ENCODE measurements at regions not wholly inside any gene's neighbourhood (a gene's known extent, or its start where the extent isn't known, plus 50 kb on each side); places are given as distances from the start of the nearest gene placed in this dataset.

- no peak overlapping the region for H3K9ac ChIP-seq
- no peak overlapping the region for H3K4me2 ChIP-seq (ENCODE audit: low read length)
- no peaks in the 10 kb centered on the region for H3K79me2 ChIP-seq
- no peak for TF ChIP-seq CTCF (IDR thresholded peaks at IDR 0.05)
- no peak overlapping the region for H3K4me3 ChIP-seq (ENCODE audit: low read depth, low read length)
- H3K9me3 ChIP-seq (ENCODE audit: control insufficient read depth, low read length), result no peaks in the 10 kb centered on the region
- no peaks in the 10 kb centered on the region for H3K27me3 ChIP-seq (ENCODE audit: control insufficient read depth, insufficient read depth, low read length)
- peaks cover 5% of the 10 kb centered on the region for H3K4me1 ChIP-seq
- H2AFZ ChIP-seq, result no peak overlapping the region
- no peaks in the 10 kb centered on the region for H3K36me3 ChIP-seq (ENCODE audit: control insufficient read depth, insufficient read depth, low read length)
- H3K27ac ChIP-seq, result no peak overlapping the region
Measured at GRCh38 chr5:54736003-54736797, 218.6 kb downstream of the SNX18 start.

- peaks cover 3% of the 10 kb centered on the region for H3K4me1 ChIP-seq
- no peaks in the 10 kb centered on the region for H3K79me2 ChIP-seq
- H3K4me3 ChIP-seq (ENCODE audit: low read depth, low read length), result no peak overlapping the region
- H3K4me2 ChIP-seq (ENCODE audit: low read length), result no peak overlapping the region
- no peaks in the 10 kb centered on the region for H3K27me3 ChIP-seq (ENCODE audit: control insufficient read depth, insufficient read depth, low read length)
- no peak overlapping the region for H3K9ac ChIP-seq
- no peaks in the 10 kb centered on the region for H3K9me3 ChIP-seq (ENCODE audit: control insufficient read depth, low read length)
- TF ChIP-seq CTCF (IDR thresholded peaks at IDR 0.05), result no peak
- no peak overlapping the region for H3K27ac ChIP-seq
- no peaks in the 10 kb centered on the region for H3K36me3 ChIP-seq (ENCODE audit: control insufficient read depth, insufficient read depth, low read length)
- H2AFZ ChIP-seq, result no peak overlapping the region
Measured at GRCh38 chr5:54733101-54733500, 215.5 kb downstream of the SNX18 start.

GRCh38 chr5:54732108-54732507 is 214.5 kb downstream of the SNX18 start:
- Histone ChIP-seq H3K27ac (no peak overlapping the region), H3K4me3 (ENCODE audit: low read depth, low read length) (no peak overlapping the region), H3K9me3 (ENCODE audit: control insufficient read depth, low read length) (no peaks in the 10 kb centered on the region), H3K4me2 (ENCODE audit: low read length) (no peak overlapping the region), H3K4me1 (peaks cover 3% of the 10 kb centered on the region), H3K27me3 (ENCODE audit: control insufficient read depth, insufficient read depth, low read length) (no peaks in the 10 kb centered on the region), H3K36me3 (ENCODE audit: control insufficient read depth, insufficient read depth, low read length) (no peaks in the 10 kb centered on the region), H3K9ac (no peak overlapping the region), H3K79me2 (no peaks in the 10 kb centered on the region), H2AFZ (no peak overlapping the region)
- no peak for TF ChIP-seq CTCF (IDR thresholded peaks at IDR 0.05)

- H3K27ac ChIP-seq, result no peak overlapping the region
- H3K36me3 ChIP-seq (ENCODE audit: control insufficient read depth, insufficient read depth, low read length), result no peaks in the 10 kb centered on the region
- no peak overlapping the region for H3K4me2 ChIP-seq (ENCODE audit: low read length)
- H3K79me2 ChIP-seq, result no peaks in the 10 kb centered on the region
- peaks cover 3% of the 10 kb centered on the region for H3K4me1 ChIP-seq
- no peaks in the 10 kb centered on the region for H3K27me3 ChIP-seq (ENCODE audit: control insufficient read depth, insufficient read depth, low read length)
- no peaks in the 10 kb centered on the region for H3K9me3 ChIP-seq (ENCODE audit: control insufficient read depth, low read length)
- H2AFZ ChIP-seq, result no peak overlapping the region
- TF ChIP-seq CTCF (IDR thresholded peaks at IDR 0.05), result no peak
- no peak overlapping the region for H3K9ac ChIP-seq
- H3K4me3 ChIP-seq (ENCODE audit: low read depth, low read length), result no peak overlapping the region
Measured at GRCh38 chr5:54728588-54728915, 211.0 kb downstream of the SNX18 start.
